GM18498 (cell line): ENCODE measurements at regions not wholly inside any gene's neighbourhood (a gene's known extent, or its start where the extent isn't known, plus 50 kb on each side); places are given as distances from the start of the nearest gene placed in this dataset.

Experiments used
- ATAC-seq: cut with Tn5 transposase; IDR thresholded peaks from one replicate; pipeline ENCODE4 v1.9.1; 2021; ENCODE audit warnings: mild to moderate bottlenecking, moderate library complexity; ENCODE audit not compliant: unreplicated experiment

- ATAC-seq, result no peak
These were observed 155.8 kb downstream of the TDRD15 start for GRCh38 chr2:21279525-21279924.

DNA sequence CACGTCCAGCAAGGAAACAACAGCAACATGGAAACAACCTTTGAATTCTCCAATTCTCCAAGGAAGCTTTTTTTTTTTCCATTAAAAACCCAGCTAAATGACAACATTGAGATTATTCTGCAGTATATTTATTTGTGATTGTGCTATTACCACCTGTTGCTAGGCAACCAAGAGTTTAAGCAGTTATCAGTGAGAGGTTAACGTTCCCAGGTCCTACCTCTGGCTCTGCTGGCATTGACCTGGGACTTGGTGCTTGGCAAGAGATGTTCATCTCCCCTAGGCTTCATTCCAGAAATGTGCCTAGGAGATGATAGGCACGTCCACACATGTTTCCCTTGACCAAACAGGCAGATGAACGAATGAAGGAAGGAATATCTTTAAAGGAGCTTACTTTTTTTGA is 157.0 kb downstream of the TDRD15 start:
- ATAC-seq, result no peak

GRCh38 chr2:21281384-21281783 is 157.6 kb downstream of the TDRD15 start:
- no peak for ATAC-seq

GRCh38 chr2:21281791-21282514 is 158.2 kb downstream of the TDRD15 start:
- ATAC-seq, result no peak

DNA sequence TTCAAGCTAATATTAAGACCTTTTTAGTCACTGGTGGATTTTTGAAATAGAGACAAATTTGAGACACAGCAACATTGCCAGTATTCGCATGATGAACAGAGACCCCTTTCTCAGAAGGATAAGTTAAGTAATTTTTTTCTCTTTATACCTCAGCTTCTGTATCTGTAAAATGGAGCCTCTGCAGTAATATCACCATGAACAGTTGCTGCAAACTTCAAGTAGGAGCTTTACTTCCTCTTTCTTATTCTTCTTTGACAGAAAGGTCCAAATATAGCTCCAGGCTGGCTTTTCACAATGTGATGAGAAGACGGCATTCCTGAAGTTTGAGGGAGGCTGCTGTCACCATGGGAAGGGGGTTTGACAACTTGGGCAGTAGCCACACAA is 158.7 kb downstream of the TDRD15 start:
- ATAC-seq, result no peak

DNA sequence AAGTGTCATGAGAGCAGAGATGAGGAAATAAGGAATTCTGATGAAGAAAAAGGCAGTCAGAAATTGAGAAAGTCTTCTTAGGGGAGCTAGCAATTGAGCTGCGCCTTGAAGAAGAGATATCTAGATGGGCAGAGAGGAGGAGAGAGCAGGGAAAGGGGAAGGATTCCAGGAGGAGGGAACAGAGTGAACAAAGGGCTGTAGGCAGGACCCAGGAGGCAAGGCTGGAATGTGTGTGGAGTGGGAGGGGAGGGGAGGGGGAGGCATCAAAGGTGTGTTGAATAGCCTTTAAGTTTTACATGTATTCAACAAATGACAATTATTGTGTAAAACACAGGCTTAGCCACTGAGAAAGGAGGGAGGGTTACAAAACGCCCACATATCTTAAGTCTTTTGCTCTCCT is 164.5 kb downstream of the TDRD15 start:
- no peak for ATAC-seq

- ATAC-seq, result no peak
These were observed 165.2 kb downstream of the TDRD15 start for GRCh38 chr2:21288739-21289520.

- ATAC-seq, result no peak
These were observed 165.8 kb downstream of the TDRD15 start for GRCh38 chr2:21289551-21289950.

DNA sequence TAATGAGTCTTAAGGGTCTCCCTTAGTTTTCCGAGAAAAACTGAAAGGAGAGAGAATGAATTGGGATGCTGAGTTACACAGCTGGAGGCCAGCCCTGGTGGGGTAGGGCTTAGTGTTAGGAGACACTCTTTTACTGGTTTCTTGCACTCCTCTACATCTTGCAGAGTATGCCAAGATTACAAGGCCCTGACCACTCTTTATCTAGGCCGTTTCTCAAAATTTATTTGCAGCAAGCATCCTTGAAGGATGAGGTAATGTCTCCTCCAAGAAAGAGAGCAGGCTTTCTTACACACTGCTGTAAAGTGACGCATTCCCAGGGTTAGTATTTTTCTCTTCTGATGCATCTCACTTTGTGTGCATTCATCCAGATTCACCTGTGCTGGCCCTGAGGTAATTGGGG is 166.2 kb downstream of the TDRD15 start:
- ATAC-seq, result no peak

DNA sequence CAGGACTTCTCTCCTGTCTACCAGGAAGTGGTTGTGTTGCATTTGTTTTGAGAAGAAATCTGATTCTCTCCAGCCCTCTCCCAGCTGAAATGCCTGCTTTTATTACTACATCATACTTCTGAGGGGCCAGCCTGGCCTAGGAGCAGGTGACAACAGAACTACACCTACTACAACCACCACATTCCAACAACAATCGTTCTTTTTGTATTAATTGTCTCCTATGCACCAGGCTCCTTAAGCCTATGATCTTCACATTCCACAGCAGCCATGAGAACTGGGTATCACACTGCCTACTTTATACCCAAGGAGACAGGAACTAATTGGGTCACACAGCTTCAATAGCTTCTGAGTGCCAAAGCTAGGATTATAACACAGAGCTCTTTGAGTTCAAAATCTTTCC is 167.7 kb downstream of the TDRD15 start:
- no peak for ATAC-seq

GRCh38 chr2:21294446-21294845 is 170.7 kb downstream of the TDRD15 start:
- ATAC-seq, result no peak

- ATAC-seq, result no peak
These were observed 175.6 kb downstream of the TDRD15 start for GRCh38 chr2:21299411-21299810.

GRCh38 chr2:21301871-21302455 is 178.2 kb downstream of the TDRD15 start:
- ATAC-seq, result no peak

- ATAC-seq, result no peak
These were observed 180.1 kb downstream of the TDRD15 start for GRCh38 chr2:21303876-21304275.

GRCh38 chr2:21305581-21305980 is 181.8 kb downstream of the TDRD15 start:
- no peak for ATAC-seq

GRCh38 chr2:21306235-21306634 is 182.5 kb downstream of the TDRD15 start:
- no peak for ATAC-seq

- no peak for ATAC-seq
These were observed 183.3 kb downstream of the TDRD15 start for GRCh38 chr2:21307037-21307436.

DNA sequence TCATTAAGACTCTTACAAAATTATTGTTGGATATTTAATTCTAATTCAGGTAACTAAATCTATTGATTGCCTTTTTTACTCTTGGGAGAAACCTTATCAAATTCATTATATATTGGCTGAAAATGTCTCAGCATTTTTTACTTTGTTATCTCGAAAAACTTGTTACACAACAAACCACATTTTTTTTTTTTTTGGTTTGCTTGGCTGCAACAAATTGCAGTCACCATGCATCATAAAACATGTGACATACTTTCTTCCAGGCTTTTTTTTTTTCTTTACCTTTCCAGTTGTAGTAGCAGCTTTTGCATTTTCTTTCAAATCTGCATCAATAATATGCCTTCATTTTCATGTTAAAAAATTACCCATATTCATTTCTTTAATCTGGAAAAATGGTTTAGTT is 186.7 kb downstream of the TDRD15 start:
- ATAC-seq, result no peak

- ATAC-seq, result no peak
These were observed 190.6 kb downstream of the TDRD15 start for GRCh38 chr2:21314322-21314835.

GRCh38 chr2:21317131-21317530 is 193.4 kb downstream of the TDRD15 start:
- ATAC-seq, result peak; percentile 78

GRCh38 chr2:21318263-21318662 is 194.5 kb downstream of the TDRD15 start:
- no peak for ATAC-seq

GRCh38 chr2:21326152-21326551 is 202.4 kb downstream of the TDRD15 start:
- no peak for ATAC-seq
